Ascending aorta (tissue), 2 donors: ENCODE measurements at regions not wholly inside any gene's neighbourhood (a gene's known extent, or its start where the extent isn't known, plus 50 kb on each side); places are given as distances from the start of the nearest gene placed in this dataset.
"Not testable (repeated sequence)": the region's sequence is repeated elsewhere in the genome, so short reads cannot be mapped to it uniquely, and the experiment has no call there.

Source experiments
- DNase-seq, 2 donors: peaks; one replicate each; pipeline ENCODE4 v3.0.0-alpha.2; 2019; ENCODE audit warnings: low spot score in 2 of 2
- H3K27ac ChIP-seq, 2 donors: fragments of 200-600 bp; sonication (generic); one replicate each; pipeline ENCODE4 v1.5.1; 2016 to 2017; ENCODE audit warnings: mild to moderate bottlenecking in 1 of 2
- H3K27me3 ChIP-seq: fragments of 200-600 bp; sonication (generic); one replicate; pipeline ENCODE4 v1.5.1; 2017
- H3K36me3 ChIP-seq, 2 donors: fragments of 200-600 bp; sonication (generic); one replicate each; pipeline ENCODE4 v1.5.1; 2016
- H3K4me1 ChIP-seq, 2 donors: fragments of 200-600 bp; sonication (generic); one replicate each; pipeline ENCODE4 v1.5.1; 2016 to 2017; ENCODE audit warnings: mild to moderate bottlenecking in 1 of 2
- H3K4me3 ChIP-seq, 2 donors: fragments of 200-600 bp; sonication (generic); one replicate each; pipeline ENCODE4 v1.5.1; 2016 to 2017; ENCODE audit warnings: mild to moderate bottlenecking in 1 of 2
- H3K9me3 ChIP-seq, 2 donors: fragments of 200-600 bp; sonication (generic); one replicate each; pipeline ENCODE4 v1.5.1; 2016
- CTCF ChIP-seq, 3 experiments: fragments of 200-600 bp in 2 of 3; fragments of 450-650 bp in 1 of 3; sonication (generic) in 2 of 3; IDR thresholded peaks; one replicate each; pipeline ENCODE4 v1.5.1; 2016 to 2019; ENCODE audit warnings: antibody characterized with exemption in 3 of 3, mild to moderate bottlenecking in 1 of 3, moderate library complexity in 1 of 3
- intact Hi-C: fragments of 100-400 bp; cut with DNase I; formaldehyde crosslinking; loops from one replicate; pipeline ENCODE4 v1.15.1; 2023

DNA sequence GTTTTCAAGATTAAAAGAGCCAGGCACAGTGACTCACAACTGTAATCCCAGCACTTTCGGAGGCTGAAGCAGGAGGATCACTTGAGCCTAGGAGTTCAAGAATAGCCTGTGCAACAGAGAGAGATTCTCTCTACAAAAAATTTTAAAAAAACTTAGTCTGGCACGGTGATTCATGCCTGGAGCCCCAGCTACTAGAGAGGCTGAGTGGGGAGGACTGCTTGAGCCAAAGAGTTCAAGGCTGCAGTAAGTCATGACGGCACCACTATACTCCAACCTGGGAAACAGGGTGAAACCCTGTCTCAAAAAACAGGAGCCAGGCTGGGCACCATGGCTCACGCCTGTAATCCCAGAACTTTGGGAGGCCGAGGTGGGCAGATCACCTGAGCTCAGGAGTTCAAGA lies 86.6 kb upstream of the KCTD7 start:
- Histone ChIP-seq H3K27ac (peak overlapping the region in 1 of 2 donors; percentile 10), H3K4me1 (no peaks in the 10 kb centered on the region), H3K36me3 (peaks cover 25 to 35% of the 10 kb centered on the region in 2 donors), H3K9me3 (no peaks in the 10 kb centered on the region), H3K4me3 (no peak overlapping the region), H3K27me3 (no peaks in the 10 kb centered on the region)
- TF ChIP-seq CTCF (IDR thresholded peaks at IDR 0.05): no peak
- intact Hi-C loops: no loop called here
- DNase-seq: no peak

DNA sequence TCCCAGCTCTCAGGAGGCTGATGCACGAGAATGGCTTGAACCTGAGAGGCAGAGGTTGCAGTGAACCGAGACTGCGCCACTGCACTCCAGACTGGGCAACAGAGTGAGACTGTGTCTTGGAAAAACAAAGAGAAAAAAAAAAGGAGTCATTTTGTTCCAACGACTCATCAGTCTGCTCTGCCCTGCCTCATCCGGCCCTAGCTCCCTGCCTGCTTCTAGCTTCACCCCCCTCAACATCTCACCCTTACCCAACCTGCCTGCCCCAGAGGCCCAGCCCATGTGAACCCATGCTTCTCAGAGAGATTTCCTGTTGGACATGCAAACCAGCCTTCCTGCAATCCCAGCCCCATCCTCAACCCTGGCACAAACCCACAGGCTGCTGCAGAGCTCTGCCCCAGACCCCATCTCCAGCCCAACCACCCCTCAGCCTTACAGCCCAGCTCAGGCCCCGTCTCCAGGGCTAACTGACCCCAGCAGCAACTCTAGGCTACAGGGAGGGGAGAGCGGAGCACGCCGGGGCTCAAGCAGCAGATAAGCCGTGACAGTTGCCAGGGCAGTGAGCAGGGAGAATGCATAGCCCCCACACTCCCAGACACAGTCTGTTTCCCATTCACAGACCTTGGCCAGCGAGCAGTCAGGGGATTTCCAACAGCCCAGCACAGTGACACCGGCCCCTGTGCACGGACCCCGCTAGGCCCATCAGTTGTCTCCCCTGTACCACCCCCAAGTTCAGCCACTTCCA lies 86.0 kb upstream of the KCTD7 start:
- no peaks in the 10 kb centered on the region for H3K9me3 ChIP-seq
- no peak for TF ChIP-seq CTCF (IDR thresholded peaks at IDR 0.05)
- peak overlapping the region in 1 of 2 donors; percentile 44 for H3K27ac ChIP-seq
- no peaks in the 10 kb centered on the region for H3K4me1 ChIP-seq
- H3K4me3 ChIP-seq: no peak overlapping the region
- intact Hi-C loops: no loop called here
- no peaks in the 10 kb centered on the region for H3K27me3 ChIP-seq
- DNase-seq: no peak
- peaks cover 28 to 39% of the 10 kb centered on the region in 2 donors for H3K36me3 ChIP-seq

DNA sequence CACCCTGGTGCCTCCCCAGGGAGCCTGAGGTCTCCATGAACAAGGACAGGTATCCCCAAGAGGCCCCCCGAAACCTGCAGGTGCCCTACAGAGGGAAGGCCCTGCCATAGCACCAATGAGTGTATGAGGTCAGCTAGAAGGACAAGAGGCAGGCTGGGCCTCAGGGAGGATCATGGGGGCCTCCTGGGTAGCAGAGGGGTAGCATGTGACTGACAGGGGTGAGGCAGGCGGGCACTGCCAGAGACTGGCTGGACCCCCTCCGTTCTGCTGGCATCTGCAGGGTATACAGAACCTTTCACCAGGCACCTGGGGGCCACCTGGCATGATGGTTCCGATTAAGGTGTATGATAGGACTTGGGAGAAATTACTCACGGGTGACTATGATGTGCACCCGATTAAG lies 79.2 kb upstream of the KCTD7 start:
- peaks cover 57 to 73% of the 10 kb centered on the region in 2 donors for H3K36me3 ChIP-seq
- no peak overlapping the region for H3K4me3 ChIP-seq
- no peak for DNase-seq
- H3K27me3 ChIP-seq: no peaks in the 10 kb centered on the region
- no peaks in the 10 kb centered on the region for H3K4me1 ChIP-seq
- intact Hi-C loops: no loop called here
- TF ChIP-seq CTCF (IDR thresholded peaks at IDR 0.05): no peak
- H3K9me3 ChIP-seq: no peaks in the 10 kb centered on the region
- no peak overlapping the region for H3K27ac ChIP-seq

GRCh38 chr7:66553001-66553400 lies 75.7 kb upstream of the KCTD7 start:
- peaks cover 42 to 61% of the 10 kb centered on the region in 2 donors for H3K36me3 ChIP-seq
- no peak overlapping the region for H3K4me3 ChIP-seq
- H3K4me1 ChIP-seq: no peaks in the 10 kb centered on the region
- no peak for TF ChIP-seq CTCF (IDR thresholded peaks at IDR 0.05)
- no peak for DNase-seq
- intact Hi-C loops: no loop called here
- no peaks in the 10 kb centered on the region for H3K9me3 ChIP-seq
- no peaks in the 10 kb centered on the region for H3K27me3 ChIP-seq
- peak overlapping the region in 1 of 2 donors; percentile 10 for H3K27ac ChIP-seq

GRCh38 chr7:66553675-66554074 lies 75.0 kb upstream of the KCTD7 start:
- H3K9me3 ChIP-seq, DNase-seq, H3K27ac ChIP-seq, H3K4me3 ChIP-seq, H3K27me3 ChIP-seq, intact Hi-C loops, H3K4me1 ChIP-seq: not testable (repeated sequence)
- peaks cover 42 to 66% of the 10 kb centered on the region in 2 donors for H3K36me3 ChIP-seq

DNA sequence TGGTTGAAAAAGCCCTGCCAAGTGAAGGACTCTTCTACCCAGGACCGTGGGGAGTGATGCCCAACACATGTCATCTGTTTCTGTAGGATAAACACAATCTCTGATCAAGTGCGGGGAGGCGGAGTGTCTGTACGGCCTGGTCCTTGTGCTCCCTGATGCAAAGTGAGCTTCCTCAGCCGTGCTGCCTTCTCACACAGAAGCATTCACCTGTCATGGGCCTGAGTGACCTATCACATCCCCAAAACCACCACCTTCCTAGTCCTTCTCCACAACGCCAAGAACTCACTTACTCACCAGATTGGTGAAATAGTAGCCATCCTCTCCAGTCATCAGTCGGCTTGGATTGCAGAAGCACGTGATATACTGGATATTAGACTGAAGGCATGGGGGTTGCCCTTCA lies 74.4 kb upstream of the KCTD7 start:
- peaks cover 46 to 71% of the 10 kb centered on the region in 2 donors for H3K36me3 ChIP-seq
- DNase-seq, intact Hi-C loops, H3K4me3 ChIP-seq, H3K4me1 ChIP-seq, H3K27me3 ChIP-seq, H3K9me3 ChIP-seq: not testable (repeated sequence)
- H3K27ac ChIP-seq: peak overlapping the region in 1 of 2 donors; percentile 53

- not testable (repeated sequence) for DNase-seq, H3K4me1 ChIP-seq, H3K27me3 ChIP-seq, H3K9me3 ChIP-seq, H3K4me3 ChIP-seq
- intact Hi-C loops: loop anchor here (5.0 kb wide), 1 partner anchor 292 kb away; no protein-coding TSS in a partner anchor
- H3K36me3 ChIP-seq: peaks cover 44 to 69% of the 10 kb centered on the region in 2 donors
- H3K27ac ChIP-seq: peak overlapping the region in 1 of 2 donors; percentile 53
These were observed 73.7 kb upstream of the KCTD7 start for GRCh38 chr7:66554842-66555430.
